GM21786 (cell line): ENCODE measurements at regions not wholly inside any gene's neighbourhood (a gene's known extent, or its start where the extent isn't known, plus 50 kb on each side); places are given as distances from the start of the nearest gene placed in this dataset.
"Not testable (repeated sequence)": the region's sequence is repeated elsewhere in the genome, so short reads cannot be mapped to it uniquely, and the experiment has no call there.

Experiments
- ATAC-seq: cut with Tn5 transposase; IDR thresholded peaks from one replicate; pipeline ENCODE4 v1.9.1; 2021; ENCODE audit not compliant: unreplicated experiment

DNA sequence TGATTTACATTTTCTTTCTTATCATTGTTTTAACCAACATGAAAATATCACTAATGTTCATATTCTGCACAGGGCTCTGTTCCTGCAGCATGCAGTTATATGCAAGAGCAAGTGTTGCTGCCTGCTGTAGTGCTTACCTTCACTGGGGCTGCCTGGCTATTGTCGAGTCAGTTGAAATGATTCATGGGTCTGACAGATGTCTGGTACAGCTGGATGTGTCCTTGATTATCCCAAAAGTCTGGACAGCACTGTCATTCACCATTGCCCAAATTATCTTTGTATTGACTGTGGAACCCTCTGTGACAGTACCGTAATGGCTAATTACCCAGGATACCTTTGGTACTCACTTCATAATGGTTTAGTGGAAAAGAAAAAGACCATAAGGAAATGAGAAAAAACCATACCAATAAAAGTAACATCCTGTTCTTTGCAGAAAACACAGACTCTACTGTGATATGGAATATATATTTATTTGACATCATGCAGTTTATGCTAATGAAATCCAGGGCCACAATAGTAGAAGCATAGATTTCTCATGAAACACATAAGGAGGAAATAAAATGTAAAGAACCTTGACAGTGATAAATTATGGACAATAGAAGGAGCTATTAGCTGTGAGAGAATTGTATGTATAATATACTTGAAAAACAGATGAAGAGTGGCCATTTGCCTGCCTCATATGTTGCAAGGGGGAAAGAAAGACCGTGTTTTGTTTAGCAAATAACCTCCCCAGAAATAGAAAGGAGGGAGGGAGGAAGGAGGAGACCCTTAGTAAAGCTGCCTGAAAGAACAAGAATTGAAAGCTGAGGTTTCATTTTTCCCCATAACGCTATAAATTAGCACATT lies 249.8 kb upstream of the ATP5MC3 start:
- ATAC-seq: no peak

DNA sequence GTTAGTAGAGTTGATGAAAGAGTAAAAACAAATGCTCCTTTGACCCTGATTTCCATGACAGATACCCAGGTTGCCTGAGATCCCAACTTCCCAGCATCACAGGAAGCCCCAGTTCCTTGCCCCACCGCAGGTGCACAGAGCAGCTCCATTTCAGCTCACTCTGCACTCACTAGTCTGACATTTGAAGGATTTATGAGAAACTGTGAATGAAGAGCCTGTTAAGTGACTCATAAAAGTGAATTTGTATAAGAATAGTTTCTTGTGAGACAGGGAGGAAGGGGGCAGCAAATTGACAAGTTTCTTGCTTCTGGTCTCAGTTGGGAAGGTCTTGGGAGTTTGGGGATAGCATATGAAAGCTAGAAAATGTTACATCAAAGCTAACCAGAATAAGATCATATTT lies 248.7 kb upstream of the ATP5MC3 start:
- no peak for ATAC-seq

DNA sequence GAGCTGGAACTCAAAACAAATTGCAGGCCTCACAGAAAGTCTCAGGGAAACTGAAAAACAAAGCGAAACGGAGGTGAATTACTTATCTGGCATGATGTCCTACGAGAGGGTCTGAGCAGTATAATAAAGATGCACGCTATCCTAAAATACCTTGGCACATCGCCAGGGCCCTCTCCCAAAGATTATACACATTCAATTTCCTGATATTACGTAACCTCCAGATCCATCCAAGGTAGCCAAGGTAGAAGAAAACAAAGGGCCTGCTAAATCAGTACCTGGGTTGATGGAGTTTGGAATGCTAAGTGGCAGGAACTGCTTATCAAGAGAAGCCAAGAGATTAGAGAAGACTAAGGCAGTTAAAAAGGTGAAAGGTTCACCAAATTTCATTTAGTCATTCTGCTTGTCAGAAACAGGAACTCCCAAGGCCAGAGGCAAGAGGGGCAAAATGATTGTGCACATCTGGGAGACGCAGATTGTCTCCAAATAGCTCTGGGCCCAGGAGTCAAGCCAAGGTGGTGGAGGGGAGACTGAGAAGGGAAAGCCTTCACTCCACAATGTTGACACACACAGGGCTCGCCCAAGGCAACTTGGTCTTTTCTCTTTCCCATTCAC lies 236.8 kb upstream of the ATP5MC3 start:
- no peak for ATAC-seq

DNA sequence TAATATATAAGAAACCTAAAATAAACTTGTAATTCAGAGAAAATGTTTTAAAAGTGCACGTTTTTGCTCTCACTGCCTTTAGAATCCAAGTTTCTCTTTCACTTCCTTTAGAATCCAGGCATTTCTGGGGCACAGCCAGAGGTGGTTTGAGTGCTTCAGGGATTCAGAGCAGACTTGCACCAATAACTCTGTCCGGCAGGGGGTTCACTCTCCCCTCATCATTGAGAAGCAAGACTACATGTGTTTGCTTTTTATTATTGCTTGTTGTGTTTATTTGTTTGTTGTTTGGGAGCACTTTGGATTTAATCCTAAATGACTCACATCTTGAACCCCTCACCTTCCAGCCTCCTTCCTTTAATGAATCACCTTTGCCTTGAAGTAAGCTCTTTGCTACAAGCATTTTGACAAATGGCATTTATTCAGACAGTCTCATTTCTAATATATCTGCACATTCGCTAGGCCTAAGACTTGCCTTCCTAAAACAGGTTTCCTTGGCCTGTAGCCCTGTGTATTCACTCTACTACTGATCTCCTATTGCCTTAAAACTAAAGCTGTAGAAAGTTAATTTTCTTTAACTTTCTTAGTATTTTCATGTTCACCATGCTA lies 233.5 kb upstream of the ATP5MC3 start:
- ATAC-seq: no peak

DNA sequence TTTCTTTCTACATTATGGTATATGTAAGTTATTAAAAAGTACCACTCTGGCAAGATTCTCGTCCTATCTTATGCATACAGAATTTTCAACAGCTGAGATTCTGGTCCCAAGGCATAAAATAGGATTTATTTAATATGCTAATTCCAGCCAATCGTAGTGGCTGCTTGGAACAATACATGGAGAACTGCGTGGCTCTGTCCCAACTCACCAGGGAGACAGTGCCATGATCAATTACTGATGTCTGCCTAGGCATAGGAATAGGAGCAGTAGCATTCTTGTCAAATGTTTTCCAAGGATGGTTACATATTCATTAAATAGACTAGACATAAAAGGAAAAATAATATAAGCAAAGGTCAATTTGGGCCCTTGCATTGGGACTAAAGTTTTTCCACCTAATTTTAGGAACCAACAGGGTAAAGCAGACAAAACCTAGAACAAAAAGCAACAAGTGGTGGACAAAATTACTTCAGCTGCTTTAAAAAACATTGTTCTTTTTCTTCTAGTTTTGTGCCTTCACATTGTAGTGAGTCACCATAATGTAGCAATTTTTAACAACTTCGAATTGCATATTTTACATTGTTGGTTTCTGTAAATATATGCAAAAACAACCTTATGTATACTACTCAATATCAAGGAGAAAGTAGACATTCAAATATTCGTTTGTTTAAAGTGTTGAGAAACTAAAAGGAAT lies 232.8 kb upstream of the ATP5MC3 start:
- no peak for ATAC-seq

DNA sequence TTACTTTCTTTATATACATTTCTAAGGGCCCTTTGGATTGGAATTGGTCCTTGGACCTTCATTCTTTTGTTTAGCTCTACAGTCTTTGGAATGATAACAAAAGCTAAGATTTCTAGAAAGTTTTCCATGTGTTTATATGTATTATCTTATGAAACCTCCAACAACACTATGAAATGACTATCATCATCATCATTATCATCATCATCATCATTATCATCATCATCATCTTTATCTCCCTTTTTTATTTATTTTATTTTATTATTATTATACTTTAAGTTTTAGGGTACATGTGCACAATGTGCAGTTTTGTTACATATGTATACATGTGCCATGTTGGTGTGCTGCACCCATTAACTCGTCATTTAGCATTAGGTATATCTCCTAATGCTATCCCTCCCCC lies 229.4 kb upstream of the ATP5MC3 start:
- not testable (repeated sequence) for ATAC-seq

DNA sequence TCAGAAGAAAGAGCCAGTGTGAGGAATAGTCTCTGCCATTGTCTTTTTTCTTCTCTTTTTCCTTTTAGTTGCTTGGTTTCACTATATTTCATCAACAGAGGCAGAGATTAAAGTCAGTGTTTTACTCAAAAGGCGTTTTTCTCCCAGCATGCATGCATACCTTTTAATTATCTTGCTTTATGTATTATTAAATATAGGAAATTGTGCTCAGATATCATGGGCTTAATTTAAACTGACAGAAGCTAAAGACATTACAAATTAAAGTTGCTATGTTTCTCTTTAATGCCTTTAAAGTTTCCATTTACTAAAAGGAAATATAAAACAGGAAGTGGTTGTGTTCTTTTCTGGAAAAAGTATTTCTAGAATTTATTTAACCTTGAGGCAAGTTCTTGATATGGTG lies 223.3 kb upstream of the ATP5MC3 start:
- ATAC-seq: no peak

DNA sequence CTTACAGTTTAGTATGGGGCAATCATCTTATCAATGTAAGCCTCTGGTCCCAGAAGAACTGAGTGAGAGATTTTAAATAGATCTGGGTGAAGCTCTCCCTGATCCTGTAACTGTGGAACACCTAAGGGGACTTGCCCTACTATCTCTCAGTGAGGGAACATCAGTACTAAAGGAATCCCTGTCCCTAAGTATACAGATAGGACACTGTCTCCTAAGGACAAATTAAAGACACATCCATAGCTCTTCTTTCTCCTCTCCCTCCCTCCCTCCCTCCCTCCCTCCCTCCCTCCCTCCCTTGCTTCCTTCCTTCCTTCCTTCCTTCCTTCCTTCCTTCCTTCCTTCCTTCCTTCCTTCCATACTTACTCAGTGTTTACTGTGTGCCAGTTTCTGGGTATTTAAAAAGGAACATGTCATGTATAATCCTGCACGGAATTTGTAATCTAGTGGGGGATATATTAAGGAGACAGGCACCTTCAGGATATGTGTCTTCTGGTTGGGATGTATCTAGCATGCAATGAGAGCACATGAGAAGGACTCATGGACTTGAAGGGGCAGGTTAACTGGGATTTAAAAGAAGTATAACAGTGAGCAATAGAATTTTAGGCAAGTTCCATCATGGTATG lies 222.2 kb upstream of the ATP5MC3 start:
- no peak for ATAC-seq

DNA sequence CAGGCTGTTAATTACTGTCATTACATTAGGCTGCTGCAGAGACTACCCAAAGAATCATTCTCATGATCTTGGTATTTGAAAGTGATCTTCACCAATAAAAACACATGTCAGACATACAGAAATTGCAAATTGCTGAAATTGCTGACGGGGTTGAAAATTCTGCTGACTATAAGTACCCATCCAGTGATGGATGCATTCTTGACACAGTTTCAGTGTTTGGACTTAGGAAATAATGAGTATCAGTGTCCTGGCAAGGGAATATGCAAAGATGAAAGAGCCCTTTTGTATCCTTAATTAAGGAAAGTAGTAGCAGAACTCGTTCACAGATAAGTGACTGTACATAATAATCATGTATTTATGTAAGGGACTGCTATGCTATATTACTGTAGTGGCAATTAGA lies 221.1 kb upstream of the ATP5MC3 start:
- ATAC-seq: no peak

DNA sequence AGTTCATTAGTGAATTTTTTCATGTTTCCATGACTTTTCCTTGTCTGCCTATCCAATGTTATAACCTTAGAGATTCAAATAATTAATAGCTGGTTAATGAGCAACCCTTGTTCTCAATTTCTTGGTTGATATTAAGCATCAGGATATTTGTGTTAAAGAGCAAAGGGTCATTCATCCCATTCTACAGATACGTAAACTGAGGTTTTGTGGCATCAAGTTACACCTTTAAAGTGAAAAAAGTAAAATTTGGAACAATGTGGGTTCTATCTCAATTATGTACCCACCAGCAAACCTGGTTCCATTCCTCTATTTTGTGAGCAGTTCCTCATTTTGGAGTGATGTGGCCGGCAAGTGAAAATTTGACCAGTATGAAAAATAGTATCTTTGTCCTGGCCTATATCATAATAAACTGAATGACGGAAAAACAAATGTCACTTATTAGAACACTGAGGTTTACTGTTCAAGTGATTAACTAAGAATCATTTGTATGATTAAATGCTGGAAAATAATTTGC lies 220.5 kb upstream of the ATP5MC3 start:
- no peak for ATAC-seq

DNA sequence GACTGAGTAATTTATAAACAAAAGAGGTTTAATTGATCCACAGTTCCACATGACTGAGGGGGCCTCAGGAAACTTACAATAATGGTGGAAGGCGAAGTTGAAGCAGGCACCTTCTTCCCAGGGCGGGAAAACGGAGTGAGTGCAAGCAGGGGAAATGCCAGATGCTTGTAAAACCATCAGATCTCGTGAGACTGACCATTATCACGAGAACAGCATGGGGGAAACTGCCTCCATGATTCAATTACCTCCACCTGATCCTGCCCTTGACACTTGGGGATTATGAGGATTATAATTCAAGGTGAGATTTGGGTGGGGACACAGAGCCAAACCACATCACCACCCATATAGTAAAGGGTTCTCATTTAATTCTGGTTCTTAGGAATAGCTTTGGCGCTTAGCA lies 219.5 kb upstream of the ATP5MC3 start:
- no peak for ATAC-seq

DNA sequence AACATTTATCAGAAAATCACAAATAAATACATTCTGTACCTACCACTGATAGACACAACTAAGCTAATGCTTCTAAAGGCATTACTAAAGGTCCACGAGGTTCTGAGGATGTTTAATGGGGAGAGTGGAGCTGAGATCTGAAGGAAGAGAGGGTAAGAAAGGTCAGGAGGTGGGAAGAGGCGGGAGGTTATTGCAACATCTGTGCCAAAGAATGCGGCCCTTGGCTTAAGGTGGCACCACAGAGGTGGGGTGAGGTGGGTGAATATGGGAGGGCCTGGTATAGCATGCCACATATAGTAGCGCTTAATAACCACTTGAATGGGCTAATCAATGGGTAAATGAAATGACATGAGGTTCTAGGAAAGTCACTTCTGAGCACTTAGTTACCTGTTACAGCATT lies 217.8 kb upstream of the ATP5MC3 start:
- no peak for ATAC-seq

DNA sequence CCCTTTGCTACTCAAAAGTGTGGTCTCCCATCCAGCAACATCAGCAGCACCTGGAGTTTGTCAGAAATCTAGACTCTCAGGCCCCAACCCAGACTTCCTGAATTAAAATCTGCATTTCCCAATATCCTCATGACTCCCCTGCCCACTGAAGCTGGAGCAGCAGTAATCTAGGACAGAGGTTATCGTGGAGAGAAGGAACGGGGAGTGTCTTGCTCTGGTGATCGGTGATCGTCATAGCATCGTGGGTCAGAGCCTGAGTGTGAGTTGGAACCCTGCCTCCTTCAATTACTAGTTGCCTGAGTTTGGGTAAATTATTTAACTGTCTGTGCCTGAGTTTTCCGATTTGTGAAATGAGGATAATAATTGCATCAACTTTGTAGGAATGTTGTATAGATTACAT lies 217.3 kb upstream of the ATP5MC3 start:
- ATAC-seq: no peak

DNA sequence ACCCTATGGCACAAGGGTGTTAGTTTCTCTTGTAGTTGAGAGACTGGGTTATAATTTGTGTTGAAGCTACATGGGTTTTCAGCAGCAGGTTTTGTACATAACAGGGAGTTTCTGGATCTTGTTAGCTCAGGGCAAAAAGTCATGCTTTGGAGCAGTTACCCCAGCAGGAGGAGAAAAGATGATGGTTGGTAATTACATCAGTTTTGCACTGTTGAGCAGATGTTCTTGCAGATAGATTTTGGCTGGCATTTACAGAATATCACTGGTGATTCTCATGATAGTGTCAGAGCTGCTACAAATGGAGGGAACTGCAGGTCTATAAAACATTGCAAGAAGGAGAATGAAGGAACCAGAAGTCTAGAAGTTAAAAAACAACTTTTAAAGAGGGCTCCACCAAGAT lies 215.2 kb upstream of the ATP5MC3 start:
- no peak for ATAC-seq

DNA sequence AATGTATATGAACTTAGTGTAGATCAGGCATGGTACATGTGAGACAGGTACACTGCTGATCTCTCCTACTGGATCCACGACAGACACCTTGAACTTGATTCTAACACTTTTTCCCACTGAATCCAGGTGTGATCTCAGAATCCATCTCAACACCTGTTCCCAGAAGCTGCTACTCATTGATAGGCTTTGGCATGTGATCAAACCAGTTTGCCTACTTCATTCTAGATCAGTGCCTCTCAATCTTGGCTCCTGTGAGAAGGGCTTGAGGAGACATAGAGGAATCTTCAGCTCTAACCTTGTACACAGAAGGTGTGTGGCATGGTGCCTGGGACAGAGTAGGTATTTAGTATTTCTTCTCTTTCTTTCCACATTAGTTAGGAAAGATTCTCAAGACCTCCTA lies 212.3 kb upstream of the ATP5MC3 start:
- no peak for ATAC-seq

DNA sequence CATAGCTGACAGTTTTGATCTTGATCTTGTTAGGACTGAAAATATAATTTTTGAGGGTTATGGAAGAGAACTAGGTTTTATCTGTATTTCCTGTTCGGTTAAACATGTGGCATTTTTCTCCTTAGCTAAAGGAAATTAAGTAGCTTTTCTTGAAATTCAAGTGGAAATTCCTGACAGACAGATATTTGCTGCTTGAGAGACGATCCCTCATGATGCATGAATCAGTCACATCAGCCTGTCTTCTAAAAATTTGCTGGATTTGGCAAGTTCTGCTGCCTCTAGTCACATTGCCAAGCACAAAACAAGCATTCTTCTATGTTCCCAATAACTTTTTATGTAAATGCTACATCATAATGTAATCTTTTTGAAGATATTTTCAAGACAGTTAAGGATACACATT lies 201.8 kb upstream of the ATP5MC3 start:
- ATAC-seq: no peak

DNA sequence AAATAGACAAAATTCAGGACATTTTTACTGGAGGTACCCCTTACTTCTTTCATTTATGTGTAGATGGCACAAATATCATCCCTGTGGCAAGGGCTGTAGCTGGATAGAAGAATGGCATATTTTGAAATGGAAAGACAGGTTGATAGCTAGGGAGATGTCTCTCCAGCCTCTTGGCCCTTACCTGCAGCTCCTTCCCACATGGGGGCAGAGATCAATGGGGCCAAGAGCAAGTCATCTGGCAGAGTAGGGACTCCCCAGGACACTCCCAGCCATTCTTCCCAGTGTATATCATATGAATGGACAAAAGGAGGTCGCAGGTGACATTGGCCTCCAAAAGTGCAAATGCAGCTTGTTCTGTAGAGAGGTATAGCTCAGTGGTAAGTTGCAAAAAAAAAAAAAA lies 192.2 kb upstream of the ATP5MC3 start:
- ATAC-seq: no peak

DNA sequence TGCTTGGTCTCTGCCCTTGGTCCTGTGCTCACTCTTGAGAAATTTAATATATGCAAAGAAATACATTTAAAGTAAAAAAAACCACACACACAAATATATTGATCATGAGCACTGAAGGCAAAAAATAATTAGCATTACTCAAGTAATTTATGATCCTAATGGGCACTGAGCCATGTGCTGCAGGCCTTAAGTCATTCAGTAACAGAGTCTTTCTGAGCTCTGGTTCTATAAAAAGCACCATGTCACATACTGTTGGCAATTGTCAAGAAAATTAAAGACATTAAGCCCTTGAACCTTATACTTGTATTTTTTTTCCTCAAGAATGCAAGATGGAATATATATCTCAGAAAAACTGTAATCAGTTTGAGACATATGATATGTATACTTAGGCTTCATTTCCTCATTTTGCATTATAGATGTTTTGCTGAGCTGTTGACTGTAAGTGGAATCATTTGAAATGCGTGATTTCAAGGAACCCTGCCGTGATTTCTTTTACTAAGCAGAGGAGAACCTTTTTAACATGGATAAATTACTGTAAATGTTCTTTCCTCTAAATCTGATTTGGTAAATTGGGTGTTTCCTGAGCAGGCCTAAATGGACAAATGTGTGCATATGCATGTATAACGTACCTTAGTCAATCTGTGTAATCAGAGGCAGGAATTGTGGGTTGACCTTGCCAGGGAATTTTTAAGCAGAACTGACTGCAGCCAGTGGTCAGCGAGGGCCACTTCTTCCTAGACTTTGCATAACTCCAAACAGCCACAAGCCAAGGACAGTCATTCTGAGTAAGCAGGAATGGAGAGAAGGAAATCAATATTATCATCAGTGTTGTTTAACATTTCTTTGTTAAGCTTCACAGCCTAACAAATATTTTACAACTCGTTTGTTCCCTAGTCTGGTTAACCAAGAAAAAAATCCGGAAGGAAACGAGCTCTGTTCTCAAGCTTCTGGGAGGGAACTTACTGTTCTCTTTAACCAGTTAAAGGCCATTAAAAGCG lies 191.5 kb upstream of the ATP5MC3 start:
- ATAC-seq: no peak

DNA sequence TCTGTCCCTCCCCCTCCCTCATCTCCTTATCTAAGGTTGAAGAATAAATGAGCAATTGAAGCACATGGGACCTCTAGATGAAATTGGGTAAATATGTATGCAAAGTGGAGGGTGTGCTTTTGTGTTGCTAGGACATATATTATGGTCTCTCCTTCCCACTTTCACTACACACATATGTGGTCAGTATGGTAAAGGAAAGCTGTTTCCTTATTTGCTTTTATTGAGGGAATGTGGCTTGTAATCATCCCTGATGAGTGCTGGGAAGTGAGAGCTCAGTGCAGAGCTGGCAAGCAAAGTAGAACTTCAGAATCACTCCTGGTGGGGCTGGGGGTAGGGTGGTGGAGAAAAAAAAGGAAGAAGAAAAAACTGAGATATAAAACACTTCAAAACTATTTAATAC lies 189.9 kb upstream of the ATP5MC3 start:
- no peak for ATAC-seq

DNA sequence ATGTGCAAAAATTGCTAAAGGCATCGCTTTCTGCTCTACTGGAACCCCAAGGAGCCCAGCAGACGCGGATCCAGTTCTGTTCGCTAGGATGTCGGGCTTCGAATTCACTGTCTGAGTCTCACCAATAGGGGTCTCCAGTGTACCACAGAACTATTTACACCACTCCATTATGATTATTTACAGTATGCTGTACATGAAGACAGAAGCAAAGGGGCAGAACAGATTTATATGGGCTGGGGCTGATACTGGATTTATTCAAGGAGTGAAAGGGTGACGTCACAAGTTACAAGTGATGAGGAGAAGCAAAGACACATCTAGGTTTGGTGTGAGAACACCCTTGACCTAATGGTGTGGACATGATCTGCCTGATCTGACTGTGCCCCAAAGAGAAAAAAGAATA lies 185.3 kb upstream of the ATP5MC3 start:
- no peak for ATAC-seq
